ENCODE measurements at regions not wholly inside any gene's neighbourhood (a gene's known extent, or its start where the extent isn't known, plus 50 kb on each side); places are given as distances from the start of the nearest gene placed in this dataset.

DNA sequence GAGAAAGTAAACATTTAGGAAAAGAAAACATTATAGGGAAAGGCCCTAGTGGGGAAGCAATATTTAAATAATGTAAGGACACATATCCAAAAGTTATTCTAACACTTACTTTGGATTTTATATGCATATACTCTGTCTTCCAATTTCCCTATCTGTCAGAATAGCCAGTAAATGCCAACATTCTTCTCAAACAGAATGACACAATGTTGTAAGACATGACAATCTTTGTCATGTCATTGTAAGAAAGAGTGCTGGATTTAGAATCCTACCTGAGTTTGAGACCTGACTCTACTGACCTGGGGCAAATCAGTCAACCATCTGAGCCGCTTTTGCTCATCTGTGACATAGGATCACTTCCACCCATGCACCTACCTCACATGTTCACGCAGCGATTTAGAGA, 198.3 kb downstream of the PHLDA1 start:
- TF ChIP-seq, protein P1, sequence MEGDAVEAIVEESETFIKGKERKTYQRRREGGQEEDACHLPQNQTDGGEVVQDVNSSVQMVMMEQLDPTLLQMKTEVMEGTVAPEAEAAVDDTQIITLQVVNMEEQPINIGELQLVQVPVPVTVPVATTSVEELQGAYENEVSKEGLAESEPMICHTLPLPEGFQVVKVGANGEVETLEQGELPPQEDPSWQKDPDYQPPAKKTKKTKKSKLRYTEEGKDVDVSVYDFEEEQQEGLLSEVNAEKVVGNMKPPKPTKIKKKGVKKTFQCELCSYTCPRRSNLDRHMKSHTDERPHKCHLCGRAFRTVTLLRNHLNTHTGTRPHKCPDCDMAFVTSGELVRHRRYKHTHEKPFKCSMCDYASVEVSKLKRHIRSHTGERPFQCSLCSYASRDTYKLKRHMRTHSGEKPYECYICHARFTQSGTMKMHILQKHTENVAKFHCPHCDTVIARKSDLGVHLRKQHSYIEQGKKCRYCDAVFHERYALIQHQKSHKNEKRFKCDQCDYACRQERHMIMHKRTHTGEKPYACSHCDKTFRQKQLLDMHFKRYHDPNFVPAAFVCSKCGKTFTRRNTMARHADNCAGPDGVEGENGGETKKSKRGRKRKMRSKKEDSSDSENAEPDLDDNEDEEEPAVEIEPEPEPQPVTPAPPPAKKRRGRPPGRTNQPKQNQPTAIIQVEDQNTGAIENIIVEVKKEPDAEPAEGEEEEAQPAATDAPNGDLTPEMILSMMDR (conservative IDR thresholded peaks at IDR 0.05) = no peak
- H3K27ac ChIP-seq = no peak overlapping the region

- H3K27ac ChIP-seq = no peak overlapping the region
- TF ChIP-seq, protein P1 (conservative IDR thresholded peaks at IDR 0.05) = no peak
Observed at GRCh38 chr12:75831402-75831801, 200.2 kb downstream of the PHLDA1 start.

DNA sequence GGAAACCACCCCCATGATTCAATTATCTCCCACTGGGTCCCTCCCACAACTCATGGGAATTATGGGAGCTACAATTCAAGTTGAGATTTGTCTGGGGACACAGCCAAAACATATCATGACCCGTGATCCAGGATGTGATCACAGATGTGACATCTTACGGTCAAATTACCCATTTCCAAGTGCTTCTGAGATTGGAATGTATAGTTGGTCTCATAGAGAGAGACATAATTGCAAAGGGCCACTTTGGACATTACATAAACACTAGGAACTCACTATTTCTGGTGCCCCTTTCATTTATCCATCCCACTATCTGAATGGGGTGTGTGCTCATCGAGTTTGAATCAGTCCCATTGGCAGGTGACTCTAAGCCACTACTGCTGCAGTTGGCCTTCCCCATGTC, 204.5 kb downstream of the PHLDA1 start:
- no peak overlapping the region for H3K27ac ChIP-seq

DNA sequence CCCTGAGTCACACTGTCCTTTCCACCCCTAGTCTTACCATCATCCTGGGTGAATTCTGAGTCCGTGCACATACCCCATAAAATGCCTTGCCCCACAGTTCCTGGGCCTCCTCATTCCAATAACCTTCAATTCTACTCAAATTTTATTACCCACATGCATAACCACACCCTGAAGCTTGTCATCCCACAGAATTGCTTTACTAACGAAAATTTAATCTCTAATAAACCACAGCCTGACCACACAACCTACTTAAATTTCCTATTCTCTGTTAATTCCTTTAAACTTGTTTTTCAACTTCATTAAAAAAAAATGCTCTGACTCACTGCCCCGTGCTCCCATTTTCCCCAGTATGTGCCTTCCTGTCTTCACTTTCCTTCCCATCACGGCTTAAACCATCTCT, 205.9 kb downstream of the PHLDA1 start:
- TF ChIP-seq, protein P1 (conservative IDR thresholded peaks at IDR 0.05) = no peak
- no peak overlapping the region for H3K27ac ChIP-seq

More for the DNA sequence above, 204.5 kb downstream of the PHLDA1 start:
- TF ChIP-seq, protein P1 (conservative IDR thresholded peaks at IDR 0.05) = no peak

- TF ChIP-seq, protein P1 (conservative IDR thresholded peaks at IDR 0.05) = no peak
- no peak overlapping the region for H3K27ac ChIP-seq
Observed at GRCh38 chr12:75823475-75823874, 208.1 kb downstream of the PHLDA1 start.

DNA sequence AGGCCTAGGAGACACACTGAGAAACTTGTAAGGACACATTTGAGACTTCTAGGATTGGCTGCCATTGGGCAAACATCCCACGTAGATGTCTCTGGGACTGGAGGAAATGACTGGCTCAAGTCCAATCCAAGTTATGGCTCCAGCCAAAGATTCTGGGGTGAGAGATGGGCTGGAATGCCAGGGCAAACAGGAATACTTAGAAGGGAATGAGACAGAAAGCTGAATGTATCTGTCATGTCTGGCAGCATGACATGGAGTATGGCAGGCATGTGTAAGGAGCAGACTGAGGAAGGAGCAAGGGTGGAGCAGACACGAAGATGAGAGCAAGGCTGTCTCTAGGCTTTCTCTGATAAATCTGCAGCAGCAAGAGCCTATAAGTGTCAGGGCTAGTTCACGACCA, 209.2 kb downstream of the PHLDA1 start:
- no peak overlapping the region for H3K27ac ChIP-seq
- TF ChIP-seq, protein P1 (conservative IDR thresholded peaks at IDR 0.05) = no peak

DNA sequence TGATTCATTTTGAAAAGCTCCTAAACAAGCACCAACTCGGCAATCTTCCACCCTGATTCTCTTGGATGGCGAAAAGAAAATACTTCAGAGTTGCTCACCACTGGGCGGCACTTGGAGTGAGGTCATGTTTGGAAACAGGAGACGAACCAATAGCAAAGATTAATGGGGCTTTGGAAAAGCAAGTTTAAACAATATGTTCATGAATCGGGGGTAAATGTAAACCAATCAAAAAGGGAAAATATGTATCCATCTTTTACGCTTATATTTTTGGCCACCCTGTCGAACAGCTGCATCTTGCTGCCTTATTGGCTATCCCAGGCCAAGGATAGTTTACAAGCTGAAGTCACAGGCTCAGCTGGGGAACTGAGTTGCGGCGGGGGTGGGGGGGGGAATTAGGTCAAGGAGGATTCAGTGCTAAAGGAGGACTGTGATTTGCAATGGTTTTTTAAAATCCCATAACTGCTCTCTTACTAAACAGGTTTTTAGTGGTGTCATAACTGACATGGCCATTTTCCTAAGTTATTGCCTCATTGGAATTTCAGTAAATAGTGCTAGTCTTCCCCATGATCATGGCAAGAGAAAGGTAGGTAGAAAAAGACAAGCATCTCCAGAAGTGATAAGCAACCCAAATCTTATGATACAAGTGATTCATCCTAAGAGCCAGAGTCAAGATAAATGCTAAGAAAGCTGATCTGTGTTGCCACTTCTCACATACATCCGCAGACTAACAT, 210.6 kb downstream of the PHLDA1 start:
- H3K27ac ChIP-seq = no peak overlapping the region
- TF ChIP-seq, protein P1 (conservative IDR thresholded peaks at IDR 0.05) = no peak
